HCT116 (cell line): ENCODE measurements at regions not wholly inside any gene's neighbourhood (a gene's known extent, or its start where the extent isn't known, plus 50 kb on each side); places are given as distances from the start of the nearest gene placed in this dataset.

Experiments
- ATAC-seq: fragments of 200-7000 bp; cut with Tn5 transposase; 2 replicates; pipeline ENCODE4 v1.9.1; 2020; ENCODE audit warnings: mild to moderate bottlenecking, moderate library complexity
- BruUV-seq: library from RNA; stranded (reverse); fragments of 400-500 nt; replicated peaks from 2 replicates; lab custom pipeline; 2021; lab: Mats Ljungman, UMichigan
- CTCF ChIA-PET: fragments of 300-600 bp; sonication (Branson Sonifier 250); formaldehyde crosslinking; loops from one replicate; lab custom pipeline; 2021; ENCODE audit warnings: antibody characterized with exemption; lab: Charles Lee
- POLR2A ChIA-PET: fragments of 300-600, 350-600 bp; sonication (Branson Sonifier 250); formaldehyde crosslinking; loops from one replicate; lab custom pipeline; 2021; ENCODE audit warnings: antibody characterized with exemption; lab: Charles Lee
- RAD21 ChIA-PET, 2 experiments: fragments of 300-600 bp; sonication (Branson Sonifier 250); formaldehyde crosslinking; loops; one replicate each; lab custom pipeline; 2023; ENCODE audit warnings: low total read pairs in 2 of 2; ENCODE audit not compliant: uncharacterized antibody in 2 of 2, unreplicated experiment in 2 of 2, low non-redundant PET in 1 of 2; lab: Charles Lee
- DNase-seq: peaks from one replicate; pipeline ENCODE4 v3.0.0-alpha.2; 2010; ENCODE audit warnings: low read depth, low spot score
- H2AFZ ChIP-seq: fragments of 200-600 bp; shearing (Covaris generic), sonication (generic); 2 replicates; pipeline ENCODE4 v1.6.1; 2017; ENCODE audit warnings: low read depth, mixed run types, mixed read lengths, antibody characterized with exemption, low read length; ENCODE audit not compliant: poor library complexity, severe bottlenecking
- H3K27ac ChIP-seq: 2 replicates; pipeline ENCODE4 v1.5.1; 2012; ENCODE audit warnings: low read depth, low read length
- H3K27me3 ChIP-seq: fragments of 200-600 bp; sonication (generic); 2 replicates; pipeline ENCODE4 v1.6.1; 2016; ENCODE audit warnings: mixed run types, low read length, mixed read lengths; ENCODE audit not compliant: insufficient read depth
- H3K36me3 ChIP-seq, 2 experiments: fragments of 200-500 bp in 1 of 2; fragments of 200-600 bp in 1 of 2; sonication (Bioruptor generic) in 1 of 2; sonication (generic) in 1 of 2; 2 replicates each; pipeline versions ENCODE4 v1.5.1 to v1.6.1; 2014 to 2016; ENCODE audit warnings: low read length in 2 of 2, inconsistent platforms in 1 of 2, mixed read lengths in 1 of 2, mixed run types in 1 of 2; ENCODE audit not compliant: insufficient read depth in 2 of 2, control insufficient read depth in 1 of 2
- H3K4me1 ChIP-seq, 2 experiments: fragments of 200-600 bp in 1 of 2; sonication (generic) in 1 of 2; 2 replicates each; pipeline versions ENCODE4 v1.5.1 to v1.6.1; 2012 to 2017; ENCODE audit warnings: low read length in 2 of 2, inconsistent platforms in 1 of 2, mild to moderate bottlenecking in 1 of 2, mixed read lengths in 1 of 2, mixed run types in 1 of 2, moderate library complexity in 1 of 2; ENCODE audit not compliant: insufficient read depth in 2 of 2, control insufficient read depth in 1 of 2
- H3K4me2 ChIP-seq: fragments of 200-600 bp; sonication (generic); 2 replicates; pipeline ENCODE4 v1.6.1; 2017; ENCODE audit warnings: mixed run types, low read length, mixed read lengths
- H3K4me3 ChIP-seq, 2 experiments: fragments of 200-600 bp in 1 of 2; sonication (generic) in 1 of 2; replicated peaks in 1 of 2; 2 replicates each; pipeline ENCODE4 v1.5.1; 2011 to 2016; ENCODE audit warnings: low read length in 2 of 2, control low read depth in 1 of 2, low read depth in 1 of 2, mild to moderate bottlenecking in 1 of 2, mixed read lengths in 1 of 2, mixed run types in 1 of 2
- H3K79me2 ChIP-seq: fragments of 200-600 bp; sonication (generic); 2 replicates; pipeline ENCODE4 v1.6.1; 2017; ENCODE audit warnings: mild to moderate bottlenecking, mixed run types, low read length, moderate library complexity, mixed read lengths; ENCODE audit not compliant: insufficient read depth
- H3K9ac ChIP-seq: fragments of 200-600 bp; sonication (generic); 2 replicates; pipeline ENCODE4 v1.6.1; 2016; ENCODE audit warnings: low read length, mixed read lengths
- H3K9me2 ChIP-seq: fragments of 200-600 bp; sonication (generic), shearing (Covaris generic); 2 replicates; pipeline ENCODE4 v1.6.1; 2017; ENCODE audit warnings: mixed run types, mild to moderate bottlenecking, moderate library complexity; ENCODE audit not compliant: insufficient read depth
- H3K9me3 ChIP-seq, 2 experiments: fragments of 200-500 bp in 1 of 2; fragments of 200-600 bp in 1 of 2; sonication (Bioruptor generic) in 1 of 2; sonication (generic) in 1 of 2; 2 replicates each; pipeline ENCODE4 v1.6.1; 2014 to 2017; ENCODE audit warnings: low read length in 2 of 2, mixed read lengths in 2 of 2, inconsistent platforms in 1 of 2, low read depth in 1 of 2, mild to moderate bottlenecking in 1 of 2, mixed run types in 1 of 2, moderate library complexity in 1 of 2; ENCODE audit not compliant: control insufficient read depth in 1 of 2, insufficient read depth in 1 of 2
- H4K20me1 ChIP-seq: fragments of 200-600 bp; sonication (generic), shearing (Covaris generic); 2 replicates; pipeline ENCODE4 v1.6.1; 2017; ENCODE audit warnings: mixed run types, mild to moderate bottlenecking, moderate library complexity; ENCODE audit not compliant: insufficient read depth
- CEBPB ChIP-seq: IDR thresholded peaks from 2 replicates; pipeline ENCODE4 v1.6.1; 2012; ENCODE audit warnings: low read depth
- EZH2 ChIP-seq: fragments of 200-600 bp; sonication (generic); IDR thresholded peaks from 2 replicates; pipeline ENCODE4 v1.6.1; 2017; ENCODE audit warnings: antibody characterized with exemption, mixed run types
- FOSL1 ChIP-seq: IDR thresholded peaks from 2 replicates; pipeline ENCODE4 v1.6.1; 2012; ENCODE audit warnings: low read depth
- POLR2A ChIP-seq: IDR thresholded peaks from 2 replicates; pipeline ENCODE4 v1.7.0; 2011; ENCODE audit warnings: borderline replicate concordance; ENCODE audit not compliant: insufficient read depth, insufficient read length; ENCODE audit errors: extremely low read depth
- POLR2AphosphoS5 ChIP-seq: IDR thresholded peaks from 2 replicates; pipeline ENCODE4 v1.6.1; 2011; ENCODE audit warnings: mild to moderate bottlenecking, low read depth, low read length, moderate library complexity
- SIN3A ChIP-seq: IDR thresholded peaks from 2 replicates; pipeline ENCODE4 v1.6.1; 2012; ENCODE audit warnings: low read depth
- SP1 ChIP-seq: IDR thresholded peaks from 2 replicates; pipeline ENCODE4 v1.6.1; 2012; ENCODE audit warnings: low read depth
- SRF ChIP-seq: IDR thresholded peaks from 2 replicates; pipeline ENCODE4 v1.6.1; 2012; ENCODE audit warnings: low read depth
- TCF7L2 ChIP-seq: IDR thresholded peaks from 2 replicates; pipeline ENCODE4 v1.7.0; 2011; ENCODE audit warnings: borderline replicate concordance, inconsistent platforms; ENCODE audit not compliant: insufficient read depth, insufficient read length; ENCODE audit errors: extremely low read depth
- ZNF274 ChIP-seq: fragments of 200-500 bp; sonication (Bioruptor generic); IDR thresholded peaks from 2 replicates; pipeline ENCODE4 v1.6.1; 2014; ENCODE audit warnings: mild to moderate bottlenecking, low read depth, low read length, inconsistent platforms
- intact Hi-C: fragments of 100-400 bp; cut with micrococcal nuclease; formaldehyde crosslinking; loops from 2 replicates; pipeline ENCODE4 v1.10.0; 2022
- TF ChIP-seq, protein P1 (sequence below): IDR thresholded peaks from 2 replicates; pipeline ENCODE4 v1.6.1; 2011; ENCODE audit warnings: mild to moderate bottlenecking, low read length, moderate library complexity; ENCODE audit not compliant: insufficient replicate concordance; ENCODE audit errors: extremely low read depth
- TF ChIP-seq, protein P2 (sequence below): IDR thresholded peaks from 2 replicates; pipeline ENCODE4 v1.6.1; 2012

DNA sequence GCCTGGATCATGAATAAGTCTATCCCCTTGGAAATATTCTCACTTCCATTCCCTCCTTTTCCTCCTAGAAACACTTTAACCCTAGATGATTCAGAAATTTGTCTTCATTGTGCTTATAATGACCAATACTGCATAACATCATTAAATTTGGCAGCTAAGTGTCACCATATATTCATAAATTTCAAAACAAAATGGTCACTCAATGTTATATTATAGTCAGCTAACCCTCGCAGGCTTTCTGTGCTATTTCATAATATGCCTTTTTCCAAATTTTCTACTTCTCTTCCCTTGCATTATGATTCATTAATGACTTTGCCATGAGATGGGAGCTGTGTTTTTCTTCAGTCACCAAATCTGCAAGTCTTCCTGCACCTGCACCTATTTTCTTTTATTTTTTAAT lies 308.3 kb upstream of the AKR1E2 start:
- CTCF ChIA-PET, result no interaction called here
- Histone ChIP-seq H3K4me1 (peaks cover 0 to 3% of the 10 kb centered on the region in 2 experiments; a peak in 1 of 4 replicates), H2AFZ (no peak overlapping the region), H3K9me2 (no peaks in the 10 kb centered on the region), H3K9ac (no peak overlapping the region), H3K36me3 (no peaks in the 10 kb centered on the region), H3K4me2 (no peak overlapping the region), H3K27me3 (no peaks in the 10 kb centered on the region), H3K79me2 (no peaks in the 10 kb centered on the region), H3K27ac (no peak overlapping the region), H3K9me3 (no peaks in the 10 kb centered on the region), H3K4me3 (no peak overlapping the region), H4K20me1 (no peaks in the 10 kb centered on the region)
- ATAC-seq (no peak), DNase-seq (no peak)
- RAD21 ChIA-PET, result no interaction called here
- intact Hi-C loops, result loop anchor here (10.0 kb wide), 1 partner anchor 1323 kb away; no protein-coding TSS in a partner anchor
- POLR2A ChIA-PET, result no interaction called here
- BruUV-seq, result no TSS peak
- TF ChIP-seq EZH2 (no peak), SIN3A (no peak), POLR2A (no peak), SP1 (no peak), FOSL1 (no peak), SRF (no peak), CEBPB (no peak), POLR2AphosphoS5 (no peak), ZNF274 (no peak), TCF7L2 (no peak)
- TF ChIP-seq, protein P1, sequence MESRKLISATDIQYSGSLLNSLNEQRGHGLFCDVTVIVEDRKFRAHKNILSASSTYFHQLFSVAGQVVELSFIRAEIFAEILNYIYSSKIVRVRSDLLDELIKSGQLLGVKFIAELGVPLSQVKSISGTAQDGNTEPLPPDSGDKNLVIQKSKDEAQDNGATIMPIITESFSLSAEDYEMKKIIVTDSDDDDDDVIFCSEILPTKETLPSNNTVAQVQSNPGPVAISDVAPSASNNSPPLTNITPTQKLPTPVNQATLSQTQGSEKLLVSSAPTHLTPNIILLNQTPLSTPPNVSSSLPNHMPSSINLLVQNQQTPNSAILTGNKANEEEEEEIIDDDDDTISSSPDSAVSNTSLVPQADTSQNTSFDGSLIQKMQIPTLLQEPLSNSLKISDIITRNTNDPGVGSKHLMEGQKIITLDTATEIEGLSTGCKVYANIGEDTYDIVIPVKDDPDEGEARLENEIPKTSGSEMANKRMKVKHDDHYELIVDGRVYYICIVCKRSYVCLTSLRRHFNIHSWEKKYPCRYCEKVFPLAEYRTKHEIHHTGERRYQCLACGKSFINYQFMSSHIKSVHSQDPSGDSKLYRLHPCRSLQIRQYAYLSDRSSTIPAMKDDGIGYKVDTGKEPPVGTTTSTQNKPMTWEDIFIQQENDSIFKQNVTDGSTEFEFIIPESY, result no peak
- TF ChIP-seq, protein P2, sequence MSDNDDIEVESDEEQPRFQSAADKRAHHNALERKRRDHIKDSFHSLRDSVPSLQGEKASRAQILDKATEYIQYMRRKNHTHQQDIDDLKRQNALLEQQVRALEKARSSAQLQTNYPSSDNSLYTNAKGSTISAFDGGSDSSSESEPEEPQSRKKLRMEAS, result no peak
